ENCODE measurements at regions not wholly inside any gene's neighbourhood (a gene's known extent, or its start where the extent isn't known, plus 50 kb on each side); places are given as distances from the start of the nearest gene placed in this dataset.

DNA sequence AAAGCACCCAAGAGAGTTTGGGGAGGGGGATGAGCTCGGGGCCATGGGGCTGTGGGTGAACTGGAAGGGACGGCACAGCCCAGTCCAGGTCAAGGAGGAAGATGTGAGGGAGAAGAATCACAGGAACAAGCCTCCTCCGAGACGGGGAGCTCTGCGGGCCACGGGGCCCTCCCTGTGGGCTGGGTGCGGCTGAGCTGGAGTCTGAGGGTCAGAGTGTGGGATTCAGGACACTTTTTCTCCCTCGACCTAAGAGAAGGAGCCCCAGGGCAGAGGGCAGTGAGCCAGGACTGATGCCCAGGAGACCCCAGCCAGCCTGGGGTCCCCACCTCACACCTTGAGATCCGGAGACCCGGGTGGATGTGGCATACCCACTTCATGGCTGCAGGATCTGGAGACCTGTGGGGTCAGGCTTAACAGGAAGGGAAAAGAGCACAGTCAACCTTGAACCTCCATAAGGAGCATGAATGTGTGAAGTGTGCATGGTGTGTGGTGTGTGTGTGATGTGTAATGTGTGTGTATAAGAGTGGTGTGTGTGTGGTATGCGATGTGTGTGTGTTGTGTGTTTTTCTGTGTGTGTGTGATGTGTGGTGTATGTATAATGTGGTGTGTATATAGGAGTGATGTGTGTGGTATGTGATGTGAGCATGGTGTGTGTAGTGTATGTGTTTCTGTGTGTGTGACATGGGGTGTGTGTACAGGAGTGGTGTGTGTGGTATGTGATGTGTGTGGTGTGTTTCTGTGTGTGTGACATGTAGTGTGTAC lies 504.6 kb downstream of the BRD1 start:
- POLR2A ChIA-PET = interaction anchor here (0.5 kb wide), 1 partner anchor 13 kb away, joined by 4 read pairs; no protein-coding TSS in a partner anchor
- FAIRE-seq (no peak), DNase-seq (ENCODE audit: low spot score) (no peak), ATAC-seq (no peak)
- H3K4me3 ChIP-seq (replicated peaks in 1 of 3; ENCODE audit: insufficient read depth in 1 of 3, low read depth in 2 of 3, low read length in 3 of 3) = no peak overlapping the region
- no peak overlapping the region for H3K27ac ChIP-seq (ENCODE audit: extremely low read length, insufficient read depth, low read length)
- no peaks in the 10 kb centered on the region for H3K79me2 ChIP-seq (ENCODE audit: insufficient read depth, low read length)
- H2AFZ ChIP-seq (ENCODE audit: low read length) = no peak overlapping the region
- CTCF ChIA-PET (ENCODE audit: low intra/inter-chr PET ratio, low total read pairs) = no interaction called here
- H3K27me3 ChIP-seq (ENCODE audit: control insufficient read depth in 1 of 2, insufficient read depth in 2 of 2, low read length in 2 of 2) = peaks cover 7 to 25% of the 10 kb centered on the region in 2 experiments; a peak in 3 of 5 replicates
- no TSS peak for BruUV-seq (replicated peaks)
- no peak overlapping the region for H3K4me2 ChIP-seq (ENCODE audit: low read depth, low read length)
- H4K20me1 ChIP-seq (ENCODE audit: insufficient read depth, low read length) = no peaks in the 10 kb centered on the region
- in situ Hi-C loops (cut with HindIII; ENCODE audit: extremely low pct_ligation_motif_present, low pct_unique_long_range_greater_than_20kb) = loop anchor here (25.0 kb wide), 1 partner anchor 761 kb away; no protein-coding TSS in a partner anchor
- H3K4me1 ChIP-seq (ENCODE audit: insufficient read depth, low read length) = no peaks in the 10 kb centered on the region
- H3K36me3 ChIP-seq (replicated peaks in 1 of 2; ENCODE audit: control insufficient read depth in 1 of 2, insufficient read depth in 2 of 2, low read length in 2 of 2) = no peaks in the 10 kb centered on the region
- no peak overlapping the region for H3K9ac ChIP-seq (ENCODE audit: insufficient read depth, low read depth, low read length)
- intact Hi-C loops (cut with micrococcal nuclease; ENCODE audit: unreplicated experiment) = no loop called here
- peaks cover 10% of the 10 kb centered on the region; the same call in 1 of the 2 replicates for H3K9me3 ChIP-seq (ENCODE audit: low read length)
- 5% methylated on average over 10 of the region's 11 CpGs for WGBS (ENCODE audit: low lambda C conversion rate)
- TF ChIP-seq, protein P1, sequence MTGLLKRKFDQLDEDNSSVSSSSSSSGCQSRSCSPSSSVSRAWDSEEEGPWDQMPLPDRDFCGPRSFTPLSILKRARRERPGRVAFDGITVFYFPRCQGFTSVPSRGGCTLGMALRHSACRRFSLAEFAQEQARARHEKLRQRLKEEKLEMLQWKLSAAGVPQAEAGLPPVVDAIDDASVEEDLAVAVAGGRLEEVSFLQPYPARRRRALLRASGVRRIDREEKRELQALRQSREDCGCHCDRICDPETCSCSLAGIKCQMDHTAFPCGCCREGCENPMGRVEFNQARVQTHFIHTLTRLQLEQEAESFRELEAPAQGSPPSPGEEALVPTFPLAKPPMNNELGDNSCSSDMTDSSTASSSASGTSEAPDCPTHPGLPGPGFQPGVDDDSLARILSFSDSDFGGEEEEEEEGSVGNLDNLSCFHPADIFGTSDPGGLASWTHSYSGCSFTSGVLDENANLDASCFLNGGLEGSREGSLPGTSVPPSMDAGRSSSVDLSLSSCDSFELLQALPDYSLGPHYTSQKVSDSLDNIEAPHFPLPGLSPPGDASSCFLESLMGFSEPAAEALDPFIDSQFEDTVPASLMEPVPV (CRISPR knock-in tag; IDR thresholded peaks at IDR 0.05) = no peak
- TF ChIP-seq, protein P2, sequence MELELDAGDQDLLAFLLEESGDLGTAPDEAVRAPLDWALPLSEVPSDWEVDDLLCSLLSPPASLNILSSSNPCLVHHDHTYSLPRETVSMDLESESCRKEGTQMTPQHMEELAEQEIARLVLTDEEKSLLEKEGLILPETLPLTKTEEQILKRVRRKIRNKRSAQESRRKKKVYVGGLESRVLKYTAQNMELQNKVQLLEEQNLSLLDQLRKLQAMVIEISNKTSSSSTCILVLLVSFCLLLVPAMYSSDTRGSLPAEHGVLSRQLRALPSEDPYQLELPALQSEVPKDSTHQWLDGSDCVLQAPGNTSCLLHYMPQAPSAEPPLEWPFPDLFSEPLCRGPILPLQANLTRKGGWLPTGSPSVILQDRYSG (CRISPR knock-in tag; IDR thresholded peaks at IDR 0.05) = no peak
- TF ChIP-seq, protein P3, sequence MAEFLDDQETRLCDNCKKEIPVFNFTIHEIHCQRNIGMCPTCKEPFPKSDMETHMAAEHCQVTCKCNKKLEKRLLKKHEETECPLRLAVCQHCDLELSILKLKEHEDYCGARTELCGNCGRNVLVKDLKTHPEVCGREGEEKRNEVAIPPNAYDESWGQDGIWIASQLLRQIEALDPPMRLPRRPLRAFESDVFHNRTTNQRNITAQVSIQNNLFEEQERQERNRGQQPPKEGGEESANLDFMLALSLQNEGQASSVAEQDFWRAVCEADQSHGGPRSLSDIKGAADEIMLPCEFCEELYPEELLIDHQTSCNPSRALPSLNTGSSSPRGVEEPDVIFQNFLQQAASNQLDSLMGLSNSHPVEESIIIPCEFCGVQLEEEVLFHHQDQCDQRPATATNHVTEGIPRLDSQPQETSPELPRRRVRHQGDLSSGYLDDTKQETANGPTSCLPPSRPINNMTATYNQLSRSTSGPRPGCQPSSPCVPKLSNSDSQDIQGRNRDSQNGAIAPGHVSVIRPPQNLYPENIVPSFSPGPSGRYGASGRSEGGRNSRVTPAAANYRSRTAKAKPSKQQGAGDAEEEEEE (CRISPR knock-in tag; IDR thresholded peaks at IDR 0.05; ENCODE audit: borderline replicate concordance) = no peak
- TF ChIP-seq ZNF264 (CRISPR knock-in tag; IDR thresholded peaks at IDR 0.05) = no peak
- TF ChIP-seq RFX5 (IDR thresholded peaks at IDR 0.05; ENCODE audit: low read depth, low read length) = no peak
- TF ChIP-seq ZNF577 (CRISPR knock-in tag; IDR thresholded peaks at IDR 0.05; ENCODE audit: borderline replicate concordance, low read depth) = no peak
- TF ChIP-seq, protein P4, sequence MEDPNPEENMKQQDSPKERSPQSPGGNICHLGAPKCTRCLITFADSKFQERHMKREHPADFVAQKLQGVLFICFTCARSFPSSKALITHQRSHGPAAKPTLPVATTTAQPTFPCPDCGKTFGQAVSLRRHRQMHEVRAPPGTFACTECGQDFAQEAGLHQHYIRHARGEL (CRISPR knock-in tag; IDR thresholded peaks at IDR 0.05) = no peak
- TF ChIP-seq NR2F6 (IDR thresholded peaks at IDR 0.05) = no peak
- TF ChIP-seq NR2F6 (CRISPR knock-in tag; IDR thresholded peaks at IDR 0.05) = no peak
- TF ChIP-seq FOXK2 (IDR thresholded peaks at IDR 0.05) = no peak
- 0 out of 2 replicates have a peak, but pooled peaks have one; percentile 12 for TF ChIP-seq FOXA1 (IDR thresholded peaks at IDR 0.05)
- TF ChIP-seq FOXA1 (CRISPR knock-in tag; IDR thresholded peaks at IDR 0.05) = no peak
- TF ChIP-seq, protein P5, sequence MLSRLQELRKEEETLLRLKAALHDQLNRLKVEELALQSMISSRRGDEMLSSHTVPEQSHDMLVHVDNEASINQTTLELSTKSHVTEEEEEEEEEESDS (CRISPR knock-in tag; IDR thresholded peaks at IDR 0.05; ENCODE audit: borderline replicate concordance) = no peak
- TF ChIP-seq SUZ12 (IDR thresholded peaks at IDR 0.05; ENCODE audit: low read depth, low read length) = no peak
- TF ChIP-seq, protein P6, sequence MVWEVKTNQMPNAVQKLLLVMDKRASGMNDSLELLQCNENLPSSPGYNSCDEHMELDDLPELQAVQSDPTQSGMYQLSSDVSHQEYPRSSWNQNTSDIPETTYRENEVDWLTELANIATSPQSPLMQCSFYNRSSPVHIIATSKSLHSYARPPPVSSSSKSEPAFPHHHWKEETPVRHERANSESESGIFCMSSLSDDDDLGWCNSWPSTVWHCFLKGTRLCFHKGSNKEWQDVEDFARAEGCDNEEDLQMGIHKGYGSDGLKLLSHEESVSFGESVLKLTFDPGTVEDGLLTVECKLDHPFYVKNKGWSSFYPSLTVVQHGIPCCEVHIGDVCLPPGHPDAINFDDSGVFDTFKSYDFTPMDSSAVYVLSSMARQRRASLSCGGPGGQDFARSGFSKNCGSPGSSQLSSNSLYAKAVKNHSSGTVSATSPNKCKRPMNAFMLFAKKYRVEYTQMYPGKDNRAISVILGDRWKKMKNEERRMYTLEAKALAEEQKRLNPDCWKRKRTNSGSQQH (CRISPR knock-in tag; IDR thresholded peaks at IDR 0.05; ENCODE audit: low read depth) = no peak

Measured in HepG2 (cell line).